ENCODE measurements at regions not wholly inside any gene's neighbourhood (a gene's known extent, or its start where the extent isn't known, plus 50 kb on each side); places are given as distances from the start of the nearest gene placed in this dataset.

DNA sequence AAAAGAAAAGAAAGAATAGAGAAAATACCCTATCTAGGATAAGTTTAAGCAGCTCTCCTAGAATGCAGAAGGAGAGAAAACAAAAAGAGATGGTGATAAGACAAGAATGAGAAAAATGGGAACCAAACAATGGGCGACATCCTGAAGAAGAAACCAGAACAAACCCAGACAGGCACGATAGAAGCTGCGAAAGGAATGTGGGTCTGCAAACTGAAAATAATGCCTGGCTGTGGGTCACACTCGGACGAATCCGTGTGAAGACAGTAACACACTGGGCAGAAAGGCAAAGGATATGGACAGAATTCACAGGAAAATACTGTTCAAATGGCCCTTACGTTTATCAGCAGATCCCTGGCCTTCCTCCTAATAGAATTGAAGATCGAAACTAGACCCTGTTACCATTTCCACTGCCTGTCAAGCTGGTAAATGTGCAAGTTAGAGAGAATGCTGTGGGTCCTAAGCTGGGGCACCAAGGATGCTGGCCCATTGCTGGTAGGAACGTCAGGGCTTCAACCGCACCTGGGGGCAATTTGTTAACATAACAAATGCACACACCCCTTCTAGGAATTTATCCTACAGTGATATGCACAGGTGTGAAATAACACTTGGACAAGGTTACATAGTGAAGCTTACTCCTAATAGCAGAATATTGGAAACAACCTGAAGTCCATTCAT lies 117.5 kb upstream of the RFLNA start:
- Histone ChIP-seq H3K79me2 (ENCODE audit: insufficient read depth, low read length) (no peaks in the 10 kb centered on the region), H3K27me3 (ENCODE audit: insufficient read depth, low read length) (no peaks in the 10 kb centered on the region), H4K91ac (ENCODE audit: insufficient read length, low read depth, low read length) (no peak overlapping the region), H2BK20ac (ENCODE audit: low read depth, low read length, poor library complexity, severe bottlenecking) (no peak overlapping the region), H3K4ac (ENCODE audit: low read depth, low read length) (no peak overlapping the region), H2AFZ (ENCODE audit: low read length) (no peak overlapping the region), H3K18ac (ENCODE audit: insufficient read length, low read depth, low read length) (no peak overlapping the region), H3K9me3 (ENCODE audit: control insufficient read depth, low read depth, low read length) (no peaks in the 10 kb centered on the region), H2BK120ac (ENCODE audit: low read depth, low read length, poor library complexity, severe bottlenecking) (no peak overlapping the region), H2BK15ac (ENCODE audit: low read depth, low read length) (no peak overlapping the region), H3T11ph (ENCODE audit: low read length) (no peak overlapping the region), H2AK5ac (ENCODE audit: insufficient read length, low read length) (no peak overlapping the region), H3K4me1 (ENCODE audit: insufficient read depth, low read length) (peaks cover 3% of the 10 kb centered on the region; the same call in 1 of the 2 replicates), H3K79me1 (ENCODE audit: insufficient read depth, low read depth, low read length, poor library complexity, severe bottlenecking) (no peaks in the 10 kb centered on the region), H2BK5ac (ENCODE audit: insufficient read length, low read length) (no peak overlapping the region), H3K27ac (ENCODE audit: insufficient read length, low read depth, low read length) (no peak overlapping the region), H3K23me2 (ENCODE audit: insufficient read length, low read depth, low read length, poor library complexity, severe bottlenecking) (no peaks in the 10 kb centered on the region), H2BK12ac (ENCODE audit: insufficient read length, low read depth, low read length) (no peak overlapping the region), H4K5ac (ENCODE audit: insufficient read length, low read depth, low read length) (no peak overlapping the region), H3K23ac (ENCODE audit: insufficient read length, low read depth, low read length) (no peak overlapping the region), H3K56ac (ENCODE audit: insufficient read length, low read depth, low read length) (no peak overlapping the region), H3K14ac (ENCODE audit: insufficient read depth, low read length) (no peak overlapping the region), H3K4me2 (ENCODE audit: insufficient read depth, insufficient read length, low read length) (no peak overlapping the region), H4K20me1 (ENCODE audit: control insufficient read depth, insufficient read depth, insufficient read length) (no peaks in the 10 kb centered on the region), H3K9ac (ENCODE audit: extremely low read depth, insufficient read length, low read length) (no peak overlapping the region), H4K8ac (replicated peaks; ENCODE audit: insufficient read length, low read depth, low read length) (no peak overlapping the region)
- Mint-ChIP-seq H3K4me1 (peaks cover 23 to 24% of the 10 kb centered on the region in 2 experiments), H3K36me3 (ENCODE audit: insufficient read depth in 1 of 3, low read depth in 3 of 3) (peaks cover 0 to 1% (median 0%) of the 10 kb centered on the region in 3 experiments; a peak in 1 of 7 replicates), H3K9me3 (peaks cover 0 to 2% of the 10 kb centered on the region in 2 experiments; a peak in 3 of 5 replicates), H3K27ac (no peak overlapping the region), H3K4me3 (no peak overlapping the region), H3K27me3 (ENCODE audit: low read depth) (peaks cover 9% of the 10 kb centered on the region)
- WGBS (ENCODE audit: extremely low coverage, insufficient read length, low lambda C conversion rate): no CpG with 5 or more reads among the region's 10 CpGs
- TF ChIP-seq, protein P1, sequence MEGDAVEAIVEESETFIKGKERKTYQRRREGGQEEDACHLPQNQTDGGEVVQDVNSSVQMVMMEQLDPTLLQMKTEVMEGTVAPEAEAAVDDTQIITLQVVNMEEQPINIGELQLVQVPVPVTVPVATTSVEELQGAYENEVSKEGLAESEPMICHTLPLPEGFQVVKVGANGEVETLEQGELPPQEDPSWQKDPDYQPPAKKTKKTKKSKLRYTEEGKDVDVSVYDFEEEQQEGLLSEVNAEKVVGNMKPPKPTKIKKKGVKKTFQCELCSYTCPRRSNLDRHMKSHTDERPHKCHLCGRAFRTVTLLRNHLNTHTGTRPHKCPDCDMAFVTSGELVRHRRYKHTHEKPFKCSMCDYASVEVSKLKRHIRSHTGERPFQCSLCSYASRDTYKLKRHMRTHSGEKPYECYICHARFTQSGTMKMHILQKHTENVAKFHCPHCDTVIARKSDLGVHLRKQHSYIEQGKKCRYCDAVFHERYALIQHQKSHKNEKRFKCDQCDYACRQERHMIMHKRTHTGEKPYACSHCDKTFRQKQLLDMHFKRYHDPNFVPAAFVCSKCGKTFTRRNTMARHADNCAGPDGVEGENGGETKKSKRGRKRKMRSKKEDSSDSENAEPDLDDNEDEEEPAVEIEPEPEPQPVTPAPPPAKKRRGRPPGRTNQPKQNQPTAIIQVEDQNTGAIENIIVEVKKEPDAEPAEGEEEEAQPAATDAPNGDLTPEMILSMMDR (conservative IDR thresholded peaks at IDR 0.05): no peak
- DNase-seq: no peak

Measured in H9 (cell line).